ENCODE measurements at regions not wholly inside any gene's neighbourhood (a gene's known extent, or its start where the extent isn't known, plus 50 kb on each side); places are given as distances from the start of the nearest gene placed in this dataset.

GRCh38 chr10:93222211-93222754 is 148.6 kb downstream of the CYP26A1 start:
- TF ChIP-seq EZH2 (IDR thresholded peaks at IDR 0.05; ENCODE audit: insufficient read depth, low read length) (no peak), CTCF (IDR thresholded peaks at IDR 0.05; ENCODE audit: insufficient read depth, low read depth, low read length) (no peak)
- Histone ChIP-seq H3K27me3 (ENCODE audit: insufficient read depth, low read length) (no peaks in the 10 kb centered on the region), H3K4me3 (ENCODE audit: insufficient read depth, low read depth, low read length) (no peak overlapping the region), H3K4me1 (ENCODE audit: insufficient read depth, low read length) (no peaks in the 10 kb centered on the region), H3K9ac (ENCODE audit: low read length) (no peak overlapping the region), H3K79me2 (ENCODE audit: insufficient read depth, low read length) (no peaks in the 10 kb centered on the region), H3K9me3 (ENCODE audit: insufficient read depth, low read depth, low read length) (no peaks in the 10 kb centered on the region), H4K20me1 (ENCODE audit: insufficient read depth, low read length) (no peaks in the 10 kb centered on the region), H3K4me2 (ENCODE audit: low read length) (no peak overlapping the region), H3K27ac (ENCODE audit: low read depth, low read length) (no peak overlapping the region), H2AFZ (ENCODE audit: low read depth, low read length) (no peak overlapping the region), H3K36me3 (ENCODE audit: insufficient read depth, low read length) (no peaks in the 10 kb centered on the region)
- Mint-ChIP-seq H3K9me3 (ENCODE audit: unreplicated experiment) (no peaks in the 10 kb centered on the region), H3K27ac (ENCODE audit: unreplicated experiment) (no peak overlapping the region), H3K27me3 (ENCODE audit: low read depth, unreplicated experiment) (peaks cover 6% of the 10 kb centered on the region), H3K4me3 (ENCODE audit: unreplicated experiment) (no peak overlapping the region), H3K36me3 (ENCODE audit: low read depth, unreplicated experiment) (no peaks in the 10 kb centered on the region), H3K4me1 (ENCODE audit: low read depth, unreplicated experiment) (no peaks in the 10 kb centered on the region)
- FAIRE-seq (no peak), DNase-seq (ENCODE audit: low read depth) (no peak)

DNA sequence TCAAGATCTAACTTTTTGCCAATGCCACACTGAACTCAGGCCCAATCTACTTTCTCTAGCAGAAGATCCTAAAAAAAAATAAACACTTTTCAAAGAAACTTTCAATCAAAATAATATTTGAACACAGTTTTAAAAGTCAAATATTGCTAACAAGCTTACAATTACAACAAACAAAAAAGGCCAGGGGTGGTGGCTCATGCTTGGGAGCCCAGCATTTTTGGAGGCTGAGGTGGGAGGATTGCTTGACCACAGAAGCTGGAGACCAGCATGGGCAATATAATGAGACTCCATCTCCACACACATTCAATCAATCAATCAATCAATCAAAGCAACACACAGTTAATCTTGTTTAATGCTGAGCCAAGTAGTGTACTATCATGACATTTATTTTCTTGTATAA is 149.2 kb downstream of the CYP26A1 start:
- Histone ChIP-seq H3K27me3 (ENCODE audit: insufficient read depth, low read length) (no peaks in the 10 kb centered on the region), H3K4me2 (ENCODE audit: low read length) (no peak overlapping the region), H3K27ac (ENCODE audit: low read depth, low read length) (no peak overlapping the region), H3K4me3 (ENCODE audit: insufficient read depth, low read depth, low read length) (no peak overlapping the region), H3K36me3 (ENCODE audit: insufficient read depth, low read length) (no peaks in the 10 kb centered on the region), H3K9ac (ENCODE audit: low read length) (no peak overlapping the region), H4K20me1 (ENCODE audit: insufficient read depth, low read length) (no peaks in the 10 kb centered on the region), H3K79me2 (ENCODE audit: insufficient read depth, low read length) (no peaks in the 10 kb centered on the region), H2AFZ (ENCODE audit: low read depth, low read length) (no peak overlapping the region), H3K9me3 (ENCODE audit: insufficient read depth, low read depth, low read length) (no peaks in the 10 kb centered on the region), H3K4me1 (ENCODE audit: insufficient read depth, low read length) (no peaks in the 10 kb centered on the region)
- no peak for FAIRE-seq
- Mint-ChIP-seq H3K9me3 (ENCODE audit: unreplicated experiment) (no peaks in the 10 kb centered on the region), H3K4me3 (ENCODE audit: unreplicated experiment) (no peak overlapping the region), H3K27ac (ENCODE audit: unreplicated experiment) (no peak overlapping the region), H3K27me3 (ENCODE audit: low read depth, unreplicated experiment) (peaks cover 6% of the 10 kb centered on the region), H3K4me1 (ENCODE audit: low read depth, unreplicated experiment) (no peaks in the 10 kb centered on the region), H3K36me3 (ENCODE audit: low read depth, unreplicated experiment) (no peaks in the 10 kb centered on the region)
- no peak for DNase-seq (ENCODE audit: low read depth)
- TF ChIP-seq EZH2 (IDR thresholded peaks at IDR 0.05; ENCODE audit: insufficient read depth, low read length) (no peak), CTCF (IDR thresholded peaks at IDR 0.05; ENCODE audit: insufficient read depth, low read depth, low read length) (no peak)

DNA sequence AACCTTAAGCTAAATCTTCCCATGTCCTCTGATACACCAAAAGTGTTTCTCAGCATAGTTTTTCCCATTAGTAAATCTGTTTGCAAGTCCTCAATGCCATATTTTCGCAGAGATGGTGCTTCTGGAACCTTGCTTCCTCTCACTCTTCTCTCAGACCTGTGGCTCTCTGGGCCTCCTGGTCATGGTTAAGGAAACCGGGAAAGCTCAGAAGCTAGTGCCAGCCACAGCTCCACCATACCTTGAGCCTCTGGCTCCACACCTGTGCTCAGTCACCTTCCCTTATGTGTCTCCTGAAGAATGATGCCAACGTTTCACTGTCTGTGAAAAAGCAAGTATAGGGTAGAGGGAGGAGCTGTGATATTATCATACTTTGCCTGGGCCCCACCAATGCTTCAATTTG is 149.6 kb downstream of the CYP26A1 start:
- Histone ChIP-seq H3K27me3 (ENCODE audit: insufficient read depth, low read length) (no peaks in the 10 kb centered on the region), H3K9ac (ENCODE audit: low read length) (no peak overlapping the region), H3K36me3 (ENCODE audit: insufficient read depth, low read length) (no peaks in the 10 kb centered on the region), H2AFZ (ENCODE audit: low read depth, low read length) (no peak overlapping the region), H3K4me1 (ENCODE audit: insufficient read depth, low read length) (no peaks in the 10 kb centered on the region), H3K9me3 (ENCODE audit: insufficient read depth, low read depth, low read length) (no peaks in the 10 kb centered on the region), H3K27ac (ENCODE audit: low read depth, low read length) (no peak overlapping the region), H3K4me3 (ENCODE audit: insufficient read depth, low read depth, low read length) (no peak overlapping the region), H3K4me2 (ENCODE audit: low read length) (no peak overlapping the region), H4K20me1 (ENCODE audit: insufficient read depth, low read length) (no peaks in the 10 kb centered on the region), H3K79me2 (ENCODE audit: insufficient read depth, low read length) (no peaks in the 10 kb centered on the region)
- DNase-seq (ENCODE audit: low read depth) (no peak), FAIRE-seq (no peak)
- H3K27ac Mint-ChIP-seq (ENCODE audit: unreplicated experiment): no peak overlapping the region
- TF ChIP-seq EZH2 (IDR thresholded peaks at IDR 0.05; ENCODE audit: insufficient read depth, low read length): no peak
- no peak for TF ChIP-seq CTCF (IDR thresholded peaks at IDR 0.05; ENCODE audit: insufficient read depth, low read depth, low read length)
- H3K4me1 Mint-ChIP-seq (ENCODE audit: low read depth, unreplicated experiment): no peaks in the 10 kb centered on the region
- H3K9me3 Mint-ChIP-seq (ENCODE audit: unreplicated experiment): no peaks in the 10 kb centered on the region
- peaks cover 6% of the 10 kb centered on the region for H3K27me3 Mint-ChIP-seq (ENCODE audit: low read depth, unreplicated experiment)
- H3K4me3 Mint-ChIP-seq (ENCODE audit: unreplicated experiment): no peak overlapping the region
- H3K36me3 Mint-ChIP-seq (ENCODE audit: low read depth, unreplicated experiment): no peaks in the 10 kb centered on the region

Measured in astrocyte (in vitro differentiated cells and primary cell).